H1 (cell line): ENCODE measurements at regions not wholly inside any gene's neighbourhood (a gene's known extent, or its start where the extent isn't known, plus 50 kb on each side); places are given as distances from the start of the nearest gene placed in this dataset.

Experiments
- CHD2 ChIP-seq: IDR thresholded peaks from 2 replicates; pipeline ENCODE4 v1.6.1; 2012; ENCODE audit warnings: low read length, improper control_type of control experiment
- CHD7 ChIP-seq: fragments of 300-600 bp; sonication (generic); IDR thresholded peaks from 2 replicates; pipeline ENCODE4 v1.7.1; 2012; ENCODE audit warnings: low read length, moderate library complexity, mild to moderate bottlenecking, inconsistent platforms; ENCODE audit not compliant: insufficient replicate concordance
- GTF2F1 ChIP-seq: IDR thresholded peaks from 2 replicates; pipeline ENCODE4 v1.6.1; 2012; ENCODE audit warnings: low read depth, low read length, improper control_type of control experiment, borderline replicate concordance
- POU5F1 ChIP-seq: IDR thresholded peaks from 2 replicates; pipeline ENCODE4 v1.6.1; 2011; ENCODE audit warnings: low read depth, mild to moderate bottlenecking, low read length, moderate library complexity
- RFX5 ChIP-seq: IDR thresholded peaks from 2 replicates; pipeline ENCODE4 v1.6.1; 2011; ENCODE audit warnings: low read depth, low read length, improper control_type of control experiment, borderline replicate concordance
- RXRA ChIP-seq: IDR thresholded peaks from 2 replicates; pipeline ENCODE4 v1.6.1; 2011; ENCODE audit warnings: low read depth, mild to moderate bottlenecking, low read length, moderate library complexity; ENCODE audit not compliant: insufficient read depth
- SIN3A ChIP-seq, 2 experiments: IDR thresholded peaks in 1 of 2; conservative IDR thresholded peaks in 1 of 2; 2 replicates each; pipeline ENCODE4 v1.6.1; 2011 to 2012; ENCODE audit warnings: low read length in 2 of 2, improper control_type of control experiment in 1 of 2, low read depth in 1 of 2, mild to moderate bottlenecking in 1 of 2
- SIX5 ChIP-seq: IDR thresholded peaks from 2 replicates; pipeline ENCODE4 v1.6.1; 2011; ENCODE audit warnings: mild to moderate bottlenecking, low read depth, low read length
- SUZ12 ChIP-seq: fragments of 200-600 bp; sonication (generic); IDR thresholded peaks from 2 replicates; pipeline ENCODE4 v1.6.1; 2012; ENCODE audit warnings: mild to moderate bottlenecking, inconsistent platforms, low read length, moderate library complexity, mixed read lengths
- TBP ChIP-seq: IDR thresholded peaks from 2 replicates; pipeline ENCODE4 v1.6.1; 2011; ENCODE audit warnings: low read depth, low read length, improper control_type of control experiment

- TF ChIP-seq CHD7 (no peak), SUZ12 (no peak), RXRA (no peak), RFX5 (no peak), SIN3A (conservative IDR thresholded peaks at IDR 0.05 in 1 of 2, IDR thresholded peaks at IDR 0.05 in 1 of 2; ENCODE audit: low read depth in 1 of 2, low read length in 2 of 2) (no peak), POU5F1 (no peak), SIX5 (no peak), GTF2F1 (no peak), TBP (no peak), CHD2 (no peak)
These were observed 380.3 kb upstream of the B3GALT2 start (continued) for GRCh38 chr1:193566735-193567134.
